Loucy (cell line): ENCODE measurements at regions not wholly inside any gene's neighbourhood (a gene's known extent, or its start where the extent isn't known, plus 50 kb on each side); places are given as distances from the start of the nearest gene placed in this dataset.

ENCODE experiments used
- H2AFZ ChIP-seq: fragments of 200-600 bp; sonication (generic); 2 replicates; pipeline ENCODE4 v1.6.0; 2016; ENCODE audit warnings: antibody characterized with exemption, mild to moderate bottlenecking, low read length, moderate library complexity
- H3F3A ChIP-seq: fragments of 200-600 bp; 2 replicates; pipeline ENCODE4 v1.6.0; 2016; ENCODE audit warnings: antibody characterized with exemption, low read depth, mild to moderate bottlenecking
- H3K27me3 ChIP-seq: fragments of 200-600 bp; sonication (generic); 2 replicates; pipeline ENCODE4 v1.6.1; 2014; ENCODE audit warnings: low read length, mild to moderate bottlenecking; ENCODE audit not compliant: insufficient read depth, poor library complexity, severe bottlenecking
- H3K36me3 ChIP-seq: fragments of 200-600 bp; sonication (generic); 2 replicates; pipeline ENCODE4 v1.6.1; 2016; ENCODE audit warnings: low read length; ENCODE audit not compliant: insufficient read depth
- H3K4me1 ChIP-seq: fragments of 200-600 bp; sonication (generic); 2 replicates; pipeline ENCODE4 v1.5.1; 2014; ENCODE audit warnings: low read length, mild to moderate bottlenecking; ENCODE audit not compliant: insufficient read depth, poor library complexity, severe bottlenecking
- H3K4me2 ChIP-seq: fragments of 200-600 bp; sonication (generic); 2 replicates; pipeline ENCODE4 v1.6.0; 2014; ENCODE audit warnings: antibody characterized with exemption, low read length, low read depth, mild to moderate bottlenecking; ENCODE audit not compliant: poor library complexity, severe bottlenecking
- H3K4me3 ChIP-seq: fragments of 200-600 bp; sonication (generic); 2 replicates; pipeline ENCODE4 v1.5.1; 2014; ENCODE audit warnings: low read length, mild to moderate bottlenecking, mixed read lengths; ENCODE audit not compliant: poor library complexity, severe bottlenecking
- H3K79me2 ChIP-seq: fragments of 200-600 bp; sonication (generic); 2 replicates; pipeline ENCODE4 v1.6.1; 2014; ENCODE audit warnings: low read length; ENCODE audit not compliant: insufficient read depth
- H3K9ac ChIP-seq: fragments of 200-600 bp; sonication (generic); 2 replicates; pipeline ENCODE4 v1.6.0; 2014; ENCODE audit warnings: mild to moderate bottlenecking, low read depth, low read length, moderate library complexity; ENCODE audit not compliant: poor library complexity, severe bottlenecking
- H3K9me2 ChIP-seq: fragments of 200-600 bp; sonication (generic); replicated peaks from 2 replicates; pipeline ENCODE4 v1.6.1; 2016; ENCODE audit warnings: low read depth, low read length, mixed read lengths
- H3K9me3 ChIP-seq: fragments of 200-600 bp; sonication (generic); 2 replicates; pipeline ENCODE4 v1.6.1; 2014; ENCODE audit warnings: mild to moderate bottlenecking, antibody characterized with exemption, low read length, low read depth; ENCODE audit not compliant: insufficient read depth
- H4K20me1 ChIP-seq: fragments of 200-600 bp; sonication (generic); 2 replicates; pipeline ENCODE4 v1.6.0; 2014; ENCODE audit warnings: antibody characterized with exemption, low read length, mild to moderate bottlenecking; ENCODE audit not compliant: insufficient read depth, poor library complexity, severe bottlenecking
- CTCF ChIP-seq: fragments of 200-600 bp; sonication (generic); conservative IDR thresholded peaks from 2 replicates; pipeline ENCODE4 v1.5.1; 2014; ENCODE audit warnings: mild to moderate bottlenecking, antibody characterized with exemption, low read length
- EZH2phosphoT487 ChIP-seq: fragments of 200-600 bp; IDR thresholded peaks from 2 replicates; pipeline ENCODE4 v1.6.1; 2018; ENCODE audit warnings: antibody characterized with exemption, mild to moderate bottlenecking, moderate library complexity, borderline replicate concordance

- Histone ChIP-seq H3K4me2 (no peak overlapping the region), H3K9me3 (no peaks in the 10 kb centered on the region), H3K9ac (no peak overlapping the region)
Observed at GRCh38 chr3:18572809-18573208, 147.7 kb upstream of the SATB1 start.

GRCh38 chr3:18567293-18567692, 142.2 kb upstream of the SATB1 start:
- TF ChIP-seq CTCF (no peak), EZH2phosphoT487 (no peak)
- Histone ChIP-seq H3F3A (no peaks in the 10 kb centered on the region), H3K79me2 (no peaks in the 10 kb centered on the region), H3K9me3 (no peaks in the 10 kb centered on the region), H3K9me2 (no peaks in the 10 kb centered on the region), H3K36me3 (no peaks in the 10 kb centered on the region), H3K4me1 (peaks cover 11% of the 10 kb centered on the region), H3K4me3 (no peak overlapping the region), H3K27me3 (no peaks in the 10 kb centered on the region), H3K4me2 (no peak overlapping the region), H2AFZ (no peak overlapping the region), H3K9ac (no peak overlapping the region), H4K20me1 (no peaks in the 10 kb centered on the region)

More at GRCh38 chr3:18572809-18573208, 147.7 kb upstream of the SATB1 start:
- no peaks in the 10 kb centered on the region for H3K27me3 ChIP-seq
- H3K4me1 ChIP-seq, result no peaks in the 10 kb centered on the region
- no peak overlapping the region for H2AFZ ChIP-seq
- no peaks in the 10 kb centered on the region for H3K36me3 ChIP-seq
- H3F3A ChIP-seq, result no peaks in the 10 kb centered on the region
- TF ChIP-seq EZH2phosphoT487 (no peak), CTCF (no peak)
- H3K9me2 ChIP-seq, result no peaks in the 10 kb centered on the region
- H3K4me3 ChIP-seq, result no peak overlapping the region
- H3K79me2 ChIP-seq, result no peaks in the 10 kb centered on the region
- no peaks in the 10 kb centered on the region for H4K20me1 ChIP-seq

GRCh38 chr3:18562364-18563154, 137.4 kb upstream of the SATB1 start:
- no peaks in the 10 kb centered on the region for H3K36me3 ChIP-seq
- no peak for TF ChIP-seq CTCF
- no peak for TF ChIP-seq EZH2phosphoT487
- H3K27me3 ChIP-seq, result no peaks in the 10 kb centered on the region
- peaks cover 27% of the 10 kb centered on the region for H3K4me1 ChIP-seq
- H2AFZ ChIP-seq, result no peak overlapping the region
- no peak overlapping the region for H3K4me3 ChIP-seq
- H3K9ac ChIP-seq, result no peak overlapping the region
- no peaks in the 10 kb centered on the region for H4K20me1 ChIP-seq
- H3F3A ChIP-seq, result no peaks in the 10 kb centered on the region
- no peaks in the 10 kb centered on the region for H3K9me3 ChIP-seq
- no peaks in the 10 kb centered on the region for H3K79me2 ChIP-seq
- H3K9me2 ChIP-seq, result no peaks in the 10 kb centered on the region
- H3K4me2 ChIP-seq, result no peak overlapping the region
